GM12873 (cell line): ENCODE measurements at regions not wholly inside any gene's neighbourhood (a gene's known extent, or its start where the extent isn't known, plus 50 kb on each side); places are given as distances from the start of the nearest gene placed in this dataset.

Source experiments
- CTCF ChIP-seq: IDR thresholded peaks from 2 replicates; pipeline ENCODE4 v1.5.1; 2012; ENCODE audit warnings: low read depth, mild to moderate bottlenecking, moderate library complexity, low read length, control low read depth; ENCODE audit not compliant: insufficient read depth; ENCODE audit errors: missing control alignments

- no peak for TF ChIP-seq CTCF
Measured at GRCh38 chrX:96211953-96212352, 472.7 kb upstream of the DIAPH2 start.

- no peak for TF ChIP-seq CTCF
Measured at GRCh38 chrX:96224279-96224678, 460.4 kb upstream of the DIAPH2 start.

- TF ChIP-seq CTCF = no peak
Measured at GRCh38 chrX:96244955-96245354, 439.7 kb upstream of the DIAPH2 start.

GRCh38 chrX:96246436-96246835, 438.2 kb upstream of the DIAPH2 start:
- no peak for TF ChIP-seq CTCF
